Adrenal gland (tissue), 9 donors: ENCODE measurements at regions not wholly inside any gene's neighbourhood (a gene's known extent, or its start where the extent isn't known, plus 50 kb on each side); places are given as distances from the start of the nearest gene placed in this dataset.

Experiments used
- DNase-seq, 7 donors: peaks; one replicate each; pipeline ENCODE4 v3.0.0-alpha.2; 2019 to 2020
- H3K27ac ChIP-seq, 5 donors: fragments of 200-600 bp; sonication (generic) in 4 of 5; 1 replicate in 3 of 5; 2 replicates in 2 of 5; pipeline versions ENCODE4 v1.5.1 to v1.8.0; 2016 to 2020; ENCODE audit warnings: mild to moderate bottlenecking in 1 of 5
- H3K27me3 ChIP-seq: fragments of 200-600 bp; 2 replicates; pipeline ENCODE4 v1.8.0; 2021
- H3K36me3 ChIP-seq, 2 donors: fragments of 200-600 bp; replicated peaks in 1 of 2; 1 replicate in 1 of 2; 2 replicates in 1 of 2; pipeline versions ENCODE4 v1.5.1 to v1.8.0; 2018 to 2022
- H3K4me1 ChIP-seq, 2 donors: fragments of 200-600 bp; replicated peaks in 1 of 2; 1 replicate in 1 of 2; 2 replicates in 1 of 2; pipeline versions ENCODE4 v1.5.1 to v1.8.0; 2018 to 2021
- H3K4me3 ChIP-seq, 4 donors: fragments of 200-600 bp; sonication (generic) in 3 of 4; one replicate each; pipeline ENCODE4 v1.5.1; 2016 to 2018
- H3K9me3 ChIP-seq, 3 donors: fragments of 200-600 bp; sonication (generic) in 1 of 3; replicated peaks in 1 of 3; 1 replicate in 2 of 3; 2 replicates in 1 of 3; pipeline versions ENCODE4 v1.5.1 to v1.8.0; 2016 to 2021
- POLR2A ChIP-seq, 2 donors: fragments of 450-650 bp; IDR thresholded peaks; one replicate each; pipeline ENCODE4 v1.6.1; 2017; ENCODE audit warnings: antibody characterized with exemption in 2 of 2, mild to moderate bottlenecking in 2 of 2, moderate library complexity in 1 of 2
- WGBS, 4 donors: extraction: QIAGEN DNeasy Blood & Tissue Kit in 2 of 4; methylation state at CpG; one replicate each; pipeline versions ENCODE4 v1.1.5 to v1.1.7; 2013 to 2017; 5-methylcytosine and 5-hydroxymethylcytosine counted together
- intact Hi-C, 2 donors: fragments of 100-400 bp; cut with DNase I; formaldehyde crosslinking; loops; one replicate each; pipeline versions ENCODE4 v1.14.1 to v1.15.0; 2022 to 2023
- TF ChIP-seq, protein P1 (sequence below), 6 experiments: fragments of 450-650 bp in 4 of 6; fragments of 200-600 bp in 2 of 6; sonication (generic) in 1 of 6; IDR thresholded peaks; 1 replicate in 5 of 6; 2 replicates in 1 of 6; pipeline versions ENCODE4 v1.5.1 to v1.8.0; 2016 to 2021; ENCODE audit warnings: antibody characterized with exemption in 6 of 6, mild to moderate bottlenecking in 2 of 6, moderate library complexity in 1 of 6
- donor health status: healthy with polysubstance abuse.
- donor health status: Bipolar disorder and iron deficiency.
- donor health status: DM: yes; HTN: yes; CAD: no.
- donor health status: DM: no; HTN: no; CAD: no.
- donor health status: DM: no; HTN: no; CAD: no.

GRCh38 chr5:45035991-45036390, 227.2 kb downstream of the MRPS30 start:
- no peaks in the 10 kb centered on the region for H3K4me1 ChIP-seq
- H3K27ac ChIP-seq, result no peak overlapping the region
- WGBS, 4 donors, result 79 to 100% (median 86%) methylated on average over 1 of the region's 1 CpG
- no peak for DNase-seq
- intact Hi-C loops, result loop anchor here in 1 of 2 donors (10.0 kb wide), 1 partner anchor 489 kb away; no protein-coding TSS in a partner anchor
- no peaks in the 10 kb centered on the region for H3K27me3 ChIP-seq
- H3K9me3 ChIP-seq, result no peaks in the 10 kb centered on the region
- H3K36me3 ChIP-seq, result no peaks in the 10 kb centered on the region
- TF ChIP-seq, protein P1, sequence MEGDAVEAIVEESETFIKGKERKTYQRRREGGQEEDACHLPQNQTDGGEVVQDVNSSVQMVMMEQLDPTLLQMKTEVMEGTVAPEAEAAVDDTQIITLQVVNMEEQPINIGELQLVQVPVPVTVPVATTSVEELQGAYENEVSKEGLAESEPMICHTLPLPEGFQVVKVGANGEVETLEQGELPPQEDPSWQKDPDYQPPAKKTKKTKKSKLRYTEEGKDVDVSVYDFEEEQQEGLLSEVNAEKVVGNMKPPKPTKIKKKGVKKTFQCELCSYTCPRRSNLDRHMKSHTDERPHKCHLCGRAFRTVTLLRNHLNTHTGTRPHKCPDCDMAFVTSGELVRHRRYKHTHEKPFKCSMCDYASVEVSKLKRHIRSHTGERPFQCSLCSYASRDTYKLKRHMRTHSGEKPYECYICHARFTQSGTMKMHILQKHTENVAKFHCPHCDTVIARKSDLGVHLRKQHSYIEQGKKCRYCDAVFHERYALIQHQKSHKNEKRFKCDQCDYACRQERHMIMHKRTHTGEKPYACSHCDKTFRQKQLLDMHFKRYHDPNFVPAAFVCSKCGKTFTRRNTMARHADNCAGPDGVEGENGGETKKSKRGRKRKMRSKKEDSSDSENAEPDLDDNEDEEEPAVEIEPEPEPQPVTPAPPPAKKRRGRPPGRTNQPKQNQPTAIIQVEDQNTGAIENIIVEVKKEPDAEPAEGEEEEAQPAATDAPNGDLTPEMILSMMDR (IDR thresholded peaks at IDR 0.05), result no peak
- TF ChIP-seq POLR2A (IDR thresholded peaks at IDR 0.05), result no peak
- H3K4me3 ChIP-seq, result no peak overlapping the region

DNA sequence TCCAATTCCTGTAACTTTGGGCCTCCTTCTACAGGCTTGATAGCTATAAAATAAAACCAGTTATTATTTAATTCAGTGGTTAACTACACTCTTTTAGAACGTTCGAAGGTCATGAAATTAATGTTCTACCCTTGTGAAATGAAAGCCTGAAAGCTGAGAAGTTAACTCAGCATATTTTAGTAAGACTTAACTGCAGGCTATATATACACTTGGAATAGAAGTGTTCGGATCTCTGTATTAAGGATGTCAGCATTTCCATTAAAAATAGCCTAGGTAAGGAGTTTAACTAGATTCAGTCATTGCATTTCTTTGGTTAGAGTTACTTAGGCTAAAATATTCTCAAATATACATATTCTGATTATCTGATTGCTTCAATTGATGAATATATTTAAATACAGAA, 229.2 kb downstream of the MRPS30 start:
- no peak for DNase-seq
- Histone ChIP-seq H3K9me3 (no peaks in the 10 kb centered on the region), H3K27ac (no peak overlapping the region), H3K4me3 (no peak overlapping the region), H3K36me3 (no peaks in the 10 kb centered on the region), H3K27me3 (no peaks in the 10 kb centered on the region), H3K4me1 (no peaks in the 10 kb centered on the region)
- 55 to 72% (median 61%) methylated on average over 3 of the region's 3 CpGs for WGBS, 4 donors
- TF ChIP-seq POLR2A (IDR thresholded peaks at IDR 0.05), result no peak
- TF ChIP-seq, protein P1 (IDR thresholded peaks at IDR 0.05), result no peak
- intact Hi-C loops, result loop anchor here in 1 of 2 donors (10.0 kb wide), 1 partner anchor 487 kb away; no protein-coding TSS in a partner anchor

DNA sequence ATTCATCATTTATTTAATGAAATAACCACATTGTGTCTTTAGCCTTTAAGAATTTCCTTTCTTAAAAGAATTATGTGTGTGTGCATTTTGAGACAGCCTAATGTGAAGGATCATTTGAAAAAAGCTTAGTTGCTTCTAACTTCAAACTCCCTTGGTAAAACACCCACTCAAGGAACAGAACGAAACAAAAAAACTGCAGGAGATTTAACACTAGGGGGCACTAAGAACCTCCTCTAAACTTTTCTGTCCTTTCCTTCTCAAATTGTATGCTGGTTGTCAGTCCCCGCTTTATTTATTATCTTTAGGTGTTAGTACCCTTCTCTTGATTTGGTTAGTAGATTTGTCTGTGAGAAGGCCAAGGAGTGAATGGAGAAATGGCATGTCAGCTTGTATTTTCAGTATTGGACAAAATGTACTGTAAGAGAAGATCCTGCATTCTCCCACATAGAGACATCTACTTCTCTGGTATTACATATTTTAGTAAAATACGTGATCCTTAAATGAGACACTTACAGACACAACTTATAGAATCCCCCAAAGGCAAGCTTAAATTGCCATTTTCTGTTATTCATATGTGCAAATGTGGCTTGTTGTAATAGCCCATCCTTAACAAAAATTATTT, 229.7 kb downstream of the MRPS30 start:
- H3K36me3 ChIP-seq, result no peaks in the 10 kb centered on the region
- H3K27me3 ChIP-seq, result no peaks in the 10 kb centered on the region
- no peaks in the 10 kb centered on the region for H3K9me3 ChIP-seq
- H3K4me1 ChIP-seq, result no peaks in the 10 kb centered on the region
- intact Hi-C loops, result loop anchor here in 1 of 2 donors (10.0 kb wide), 1 partner anchor 486 kb away; no protein-coding TSS in a partner anchor
- TF ChIP-seq POLR2A (IDR thresholded peaks at IDR 0.05), result no peak
- TF ChIP-seq, protein P1 (IDR thresholded peaks at IDR 0.05), result peak; percentile 34 to 64 (median 48)
- no peak overlapping the region for H3K27ac ChIP-seq
- no peak for DNase-seq
- no peak overlapping the region for H3K4me3 ChIP-seq
- WGBS, 4 donors, result 21 to 28% (median 24%) methylated on average over 3 of the region's 3 CpGs

DNA sequence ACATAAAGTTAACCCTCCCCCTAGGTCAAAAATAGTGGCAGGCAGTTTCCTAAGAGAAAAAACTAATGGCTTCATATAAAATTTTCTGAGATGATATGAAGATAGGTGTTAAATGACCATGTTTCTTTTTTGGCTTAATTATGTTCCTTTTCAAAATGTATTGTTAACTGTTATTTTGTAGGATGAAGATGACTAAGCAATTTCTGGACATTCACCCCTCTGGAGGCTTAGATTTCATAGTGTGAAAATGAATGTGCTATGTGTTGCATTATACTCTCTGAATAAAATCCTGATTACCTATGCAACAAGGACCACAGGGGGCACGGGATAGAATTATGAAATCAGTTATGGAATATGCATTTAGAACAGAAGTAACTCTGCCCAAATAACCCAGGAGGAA, 233.5 kb downstream of the MRPS30 start:
- Histone ChIP-seq H3K4me3 (no peak overlapping the region), H3K4me1 (no peaks in the 10 kb centered on the region), H3K27me3 (no peaks in the 10 kb centered on the region), H3K36me3 (no peaks in the 10 kb centered on the region), H3K9me3 (no peaks in the 10 kb centered on the region), H3K27ac (no peak overlapping the region)
- intact Hi-C loops, result no loop called here
- DNase-seq, result no peak
- TF ChIP-seq POLR2A (IDR thresholded peaks at IDR 0.05), result no peak
- TF ChIP-seq, protein P1 (IDR thresholded peaks at IDR 0.05), result no peak
- 71 to 95% (median 86%) methylated on average over 1 of the region's 1 CpG for WGBS, 4 donors
